ENCODE measurements at regions not wholly inside any gene's neighbourhood (a gene's known extent, or its start where the extent isn't known, plus 50 kb on each side); places are given as distances from the start of the nearest gene placed in this dataset.

- peak; percentile 83 for DNase-seq (ENCODE audit: low spot score)
- ChIA-PET POLR2A (ENCODE audit: low non-redundant PET) (interaction anchor here (0.5 kb wide), 1 partner anchor 18 kb away, joined by 3 read pairs; no protein-coding TSS in a partner anchor), CTCF (no interaction called here)
- intact Hi-C loops (cut with micrococcal nuclease; ENCODE audit: unreplicated experiment), result no loop called here
- Histone ChIP-seq H3K36me3 (ENCODE audit: insufficient read depth, low read length, poor library complexity, severe bottlenecking) (no peaks in the 10 kb centered on the region), H3K4me3 (ENCODE audit: low read depth, low read length, poor library complexity, severe bottlenecking) (no peak overlapping the region), H3K4me1 (ENCODE audit: insufficient read depth, low read length, poor library complexity, severe bottlenecking) (peaks cover 21% of the 10 kb centered on the region), H3K27me3 (replicated peaks; ENCODE audit: insufficient read depth, low read depth, low read length, poor library complexity) (no peaks in the 10 kb centered on the region), H3K27ac (ENCODE audit: low read depth, low read length, poor library complexity, severe bottlenecking) (peak overlapping the region; percentile 85), H3K9me3 (ENCODE audit: low read depth, low read length, poor library complexity, severe bottlenecking) (no peaks in the 10 kb centered on the region)
- TSS peak; percentile 99 for BruUV-seq (replicated peaks)
- TF ChIP-seq EZH2 (IDR thresholded peaks at IDR 0.05; ENCODE audit: borderline replicate concordance, low read depth, low read length, poor library complexity, severe bottlenecking) (no peak), CTCF (conservative IDR thresholded peaks at IDR 0.05; ENCODE audit: low read depth, low read length) (no peak)
These were observed 63.0 kb upstream of the FLT1 start for GRCh38 chr13:28557725-28558520.

GRCh38 chr13:28555096-28555495 is 60.2 kb upstream of the FLT1 start:
- Histone ChIP-seq H3K4me3 (ENCODE audit: low read depth, low read length, poor library complexity, severe bottlenecking) (no peak overlapping the region), H3K27ac (ENCODE audit: low read depth, low read length, poor library complexity, severe bottlenecking) (no peak overlapping the region), H3K9me3 (ENCODE audit: low read depth, low read length, poor library complexity, severe bottlenecking) (no peaks in the 10 kb centered on the region), H3K36me3 (ENCODE audit: insufficient read depth, low read length, poor library complexity, severe bottlenecking) (no peaks in the 10 kb centered on the region), H3K4me1 (ENCODE audit: insufficient read depth, low read length, poor library complexity, severe bottlenecking) (peaks cover 33% of the 10 kb centered on the region), H3K27me3 (replicated peaks; ENCODE audit: insufficient read depth, low read depth, low read length, poor library complexity) (no peaks in the 10 kb centered on the region)
- TF ChIP-seq CTCF (conservative IDR thresholded peaks at IDR 0.05; ENCODE audit: low read depth, low read length) (no peak), EZH2 (IDR thresholded peaks at IDR 0.05; ENCODE audit: borderline replicate concordance, low read depth, low read length, poor library complexity, severe bottlenecking) (no peak)
- intact Hi-C loops (cut with micrococcal nuclease; ENCODE audit: unreplicated experiment), result no loop called here
- DNase-seq (ENCODE audit: low spot score), result no peak
- no TSS peak for BruUV-seq (replicated peaks)
- CTCF ChIA-PET, result no interaction called here
- POLR2A ChIA-PET (ENCODE audit: low non-redundant PET), result no interaction called here

GRCh38 chr13:28553971-28554370 is 59.0 kb upstream of the FLT1 start:
- Histone ChIP-seq H3K4me3 (ENCODE audit: low read depth, low read length, poor library complexity, severe bottlenecking) (no peak overlapping the region), H3K27ac (ENCODE audit: low read depth, low read length, poor library complexity, severe bottlenecking) (no peak overlapping the region), H3K27me3 (replicated peaks; ENCODE audit: insufficient read depth, low read depth, low read length, poor library complexity) (no peaks in the 10 kb centered on the region), H3K36me3 (ENCODE audit: insufficient read depth, low read length, poor library complexity, severe bottlenecking) (no peaks in the 10 kb centered on the region), H3K9me3 (ENCODE audit: low read depth, low read length, poor library complexity, severe bottlenecking) (no peaks in the 10 kb centered on the region), H3K4me1 (ENCODE audit: insufficient read depth, low read length, poor library complexity, severe bottlenecking) (peaks cover 33% of the 10 kb centered on the region)
- CTCF ChIA-PET, result no interaction called here
- POLR2A ChIA-PET (ENCODE audit: low non-redundant PET), result no interaction called here
- no TSS peak for BruUV-seq (replicated peaks)
- intact Hi-C loops (cut with micrococcal nuclease; ENCODE audit: unreplicated experiment), result loop anchor here (5.0 kb wide), 1 partner anchor 83 kb away; no protein-coding TSS in a partner anchor
- DNase-seq (ENCODE audit: low spot score), result no peak
- no peak for TF ChIP-seq CTCF (conservative IDR thresholded peaks at IDR 0.05; ENCODE audit: low read depth, low read length)
- TF ChIP-seq EZH2 (IDR thresholded peaks at IDR 0.05; ENCODE audit: borderline replicate concordance, low read depth, low read length, poor library complexity, severe bottlenecking), result no peak

All from A673 (cell line).